Stomach (tissue), 8 donors: ENCODE measurements at regions not wholly inside any gene's neighbourhood (a gene's known extent, or its start where the extent isn't known, plus 50 kb on each side); places are given as distances from the start of the nearest gene placed in this dataset.

ENCODE experiments used
- DNase-seq, 2 donors: peaks; one replicate each; pipeline versions ENCODE4 v3.0.0 to v3.0.0-alpha.2; 2013 to 2019
- H3K27ac ChIP-seq, 5 donors: fragments of 200-600 bp in 4 of 5; sonication (generic) in 4 of 5; one replicate each; pipeline ENCODE4 v1.5.1; 2013 to 2019; ENCODE audit warnings: mild to moderate bottlenecking in 1 of 5, moderate library complexity in 1 of 5
- H3K27me3 ChIP-seq, 3 donors: fragments of 200-600 bp; sonication (generic); one replicate each; pipeline ENCODE4 v1.5.1; 2017 to 2019; ENCODE audit warnings: mixed run types in 1 of 3
- H3K36me3 ChIP-seq, 4 donors: fragments of 200-600 bp; sonication (generic); 1 replicate in 3 of 4; 2 replicates in 1 of 4; pipeline ENCODE4 v1.5.1; 2016 to 2019
- H3K4me1 ChIP-seq, 4 donors: fragments of 200-600 bp; sonication (generic); one replicate each; pipeline ENCODE4 v1.5.1; 2016 to 2019
- H3K4me3 ChIP-seq, 4 donors: fragments of 200-600 bp; sonication (generic) in 3 of 4; one replicate each; pipeline ENCODE4 v1.5.1; 2016 to 2019; ENCODE audit warnings: mild to moderate bottlenecking in 1 of 4
- H3K9me3 ChIP-seq, 4 donors: fragments of 200-600 bp; sonication (generic); one replicate each; pipeline ENCODE4 v1.5.1; 2016 to 2019
- CTCF ChIP-seq, 7 experiments: fragments of 450-650 bp in 4 of 7; fragments of 200-600 bp in 3 of 7; sonication (generic) in 3 of 7; IDR thresholded peaks; one replicate each; pipeline ENCODE4 v1.5.1; 2016 to 2019; ENCODE audit warnings: antibody characterized with exemption in 7 of 7, control low read depth in 2 of 7, mild to moderate bottlenecking in 1 of 7
- EP300 ChIP-seq: sonication (generic); formaldehyde crosslinking; IDR thresholded peaks from one replicate; pipeline ENCODE4 v1.6.1; 2017; ENCODE audit warnings: antibody characterized with exemption
- POLR2A ChIP-seq, 4 donors: fragments of 450-650 bp; IDR thresholded peaks; one replicate each; pipeline ENCODE4 v1.6.1; 2016; ENCODE audit warnings: antibody characterized with exemption in 4 of 4, control low read depth in 2 of 4, mild to moderate bottlenecking in 1 of 4, moderate library complexity in 1 of 4
- POLR2AphosphoS5 ChIP-seq, 3 donors: sonication (generic); formaldehyde crosslinking; IDR thresholded peaks; one replicate each; pipeline ENCODE4 v1.6.1; 2016; ENCODE audit warnings: antibody characterized with exemption in 3 of 3
- WGBS, 5 donors: extraction: QIAGEN DNeasy Blood & Tissue Kit in 3 of 5; methylation state at CpG; one replicate each; pipeline versions ENCODE4 v1.1.5 to v1.1.7; 2013 to 2018; 5-methylcytosine and 5-hydroxymethylcytosine counted together
- intact Hi-C: fragments of 100-400 bp; cut with DNase I; formaldehyde crosslinking; loops from one replicate; pipeline ENCODE4 v1.15.1; 2023; ENCODE audit warnings: low total_unique reads
- donor health status: healthy with polysubstance abuse.
- donor health status: Bipolar disorder and iron deficiency.
- donor health status: healthy.

GRCh38 chr17:15130426-15130825 is 134.7 kb downstream of the PMP22 start:
- intact Hi-C loops = no loop called here
- TF ChIP-seq EP300 (no peak), POLR2AphosphoS5 (IDR thresholded peaks at IDR 0.05) (no peak), CTCF (IDR thresholded peaks at IDR 0.05) (no peak), POLR2A (IDR thresholded peaks at IDR 0.05) (no peak)
- Histone ChIP-seq H3K4me1 (no peaks in the 10 kb centered on the region), H3K27ac (no peak overlapping the region), H3K4me3 (no peak overlapping the region), H3K36me3 (no peaks in the 10 kb centered on the region), H3K27me3 (no peaks in the 10 kb centered on the region), H3K9me3 (no peaks in the 10 kb centered on the region)
- 53 to 69% (median 64%) methylated on average over 2 of the region's 2 CpGs for WGBS, 5 donors
- no peak for DNase-seq

GRCh38 chr17:15129986-15130385 is 135.1 kb downstream of the PMP22 start:
- Histone ChIP-seq H3K36me3 (no peaks in the 10 kb centered on the region), H3K9me3 (no peaks in the 10 kb centered on the region), H3K27ac (no peak overlapping the region), H3K4me1 (no peaks in the 10 kb centered on the region), H3K27me3 (no peaks in the 10 kb centered on the region), H3K4me3 (no peak overlapping the region)
- no peak for DNase-seq
- TF ChIP-seq EP300 (no peak), CTCF (IDR thresholded peaks at IDR 0.05) (no peak), POLR2AphosphoS5 (IDR thresholded peaks at IDR 0.05) (no peak), POLR2A (IDR thresholded peaks at IDR 0.05) (no peak)
- intact Hi-C loops = no loop called here
- 37 to 73% (median 66%) methylated on average over 3 of the region's 3 CpGs for WGBS, 5 donors

GRCh38 chr17:15124746-15125145 is 140.4 kb downstream of the PMP22 start:
- H3K27me3 ChIP-seq = no peaks in the 10 kb centered on the region
- no peak overlapping the region for H3K4me3 ChIP-seq
- peaks cover 0 to 5% (median 0%) of the 10 kb centered on the region in 4 donors for H3K4me1 ChIP-seq
- DNase-seq = no peak
- TF ChIP-seq POLR2AphosphoS5 (IDR thresholded peaks at IDR 0.05) (no peak), EP300 (no peak), CTCF (IDR thresholded peaks at IDR 0.05) (no peak), POLR2A (IDR thresholded peaks at IDR 0.05) (no peak)
- no peak overlapping the region for H3K27ac ChIP-seq
- 33 to 96% (median 63%) methylated on average over 1 of the region's 1 CpG for WGBS, 5 donors
- intact Hi-C loops = no loop called here
- no peaks in the 10 kb centered on the region for H3K36me3 ChIP-seq
- H3K9me3 ChIP-seq = no peaks in the 10 kb centered on the region

GRCh38 chr17:15124264-15124595 is 140.9 kb downstream of the PMP22 start:
- H3K9me3 ChIP-seq = no peaks in the 10 kb centered on the region
- H3K36me3 ChIP-seq = no peaks in the 10 kb centered on the region
- peaks cover 0 to 5% (median 0%) of the 10 kb centered on the region in 4 donors for H3K4me1 ChIP-seq
- H3K27me3 ChIP-seq = no peaks in the 10 kb centered on the region
- TF ChIP-seq CTCF (IDR thresholded peaks at IDR 0.05) = no peak
- TF ChIP-seq POLR2AphosphoS5 (IDR thresholded peaks at IDR 0.05) = no peak
- TF ChIP-seq POLR2A (IDR thresholded peaks at IDR 0.05) = no peak
- no peak for TF ChIP-seq EP300
- H3K27ac ChIP-seq = no peak overlapping the region
- no peak overlapping the region for H3K4me3 ChIP-seq
- no peak for DNase-seq
- 47 to 57% (median 51%) methylated on average over 2 of the region's 2 CpGs for WGBS, 5 donors
- intact Hi-C loops = no loop called here
